K562 (cell line): ENCODE measurements at regions not wholly inside any gene's neighbourhood (a gene's known extent, or its start where the extent isn't known, plus 50 kb on each side); places are given as distances from the start of the nearest gene placed in this dataset.

ENCODE experiments used
- ATAC-seq: fragments of 200-7000 bp; cut with Tn5 transposase; 3 replicates; pipeline ENCODE4 v1.9.1; 2020; ENCODE audit warnings: moderate library complexity
- BruUV-seq: library from RNA; stranded (reverse); fragments of 400-500 nt; replicated peaks from 2 replicates; lab custom pipeline; 2021; lab: Mats Ljungman, UMichigan
- CTCF ChIA-PET: fragments of 300-600 bp; formaldehyde crosslinking; extraction: SDS; loops from one replicate; lab custom pipeline; 2021; ENCODE audit warnings: low intra/inter-chr PET ratio; lab: Yijun Ruan, JAX
- POLR2A ChIA-PET: fragments of 300-600, 350-650 bp; sonication (Branson Sonifier 250); formaldehyde crosslinking; extraction: SDS; loops from one replicate; lab custom pipeline; 2021; ENCODE audit warnings: antibody characterized with exemption, inconsistent platforms; lab: Yijun Ruan, JAX
- DNase-seq, 4 experiments: peaks; one replicate each; pipeline versions ENCODE4 v3.0.0 to v3.0.0-alpha.2; 2011 to 2018; ENCODE audit warnings: low spot score in 3 of 4, mixed read lengths in 3 of 4; ENCODE audit errors: extremely low read depth in 1 of 4
- FAIRE-seq: peaks from 2 replicates; lab custom pipeline; 2011; peaks lifted over from hg19 to GRCh38; lab: Jason Lieb, UNC
- H2AFZ ChIP-seq: 2 replicates; pipeline ENCODE4 v1.6.0; 2011; ENCODE audit warnings: low read depth, low read length, control low read depth, inconsistent platforms
- H3K27ac ChIP-seq: fragments of 200-600 bp; 3 replicates; pipeline ENCODE4 v1.8.0; 2011; ENCODE audit warnings: low read depth, mild to moderate bottlenecking, control low read depth, inconsistent platforms, low read length, moderate library complexity, mixed read lengths; ENCODE audit errors: extremely low read depth
- H3K27me3 ChIP-seq, 2 experiments: fragments of 300-600 bp in 1 of 2; 2 replicates in 1 of 2; 3 replicates in 1 of 2; pipeline versions ENCODE4 v1.6.0 to v1.8.0; 2011; ENCODE audit warnings: inconsistent platforms in 2 of 2, low read length in 2 of 2, mild to moderate bottlenecking in 1 of 2, mixed read lengths in 1 of 2, moderate library complexity in 1 of 2; ENCODE audit not compliant: control insufficient read depth in 2 of 2, insufficient read depth in 2 of 2
- H3K36me3 ChIP-seq: fragments of 300-600 bp; 3 replicates; pipeline ENCODE4 v1.8.0; 2011; ENCODE audit warnings: mild to moderate bottlenecking, low read length, inconsistent platforms; ENCODE audit not compliant: control insufficient read depth, insufficient read depth
- H3K4me1 ChIP-seq, 2 experiments: fragments of 200-600 bp in 1 of 2; replicated peaks in 1 of 2; 2 replicates in 1 of 2; 3 replicates in 1 of 2; pipeline versions ENCODE4 v1.5.1 to v1.8.0; 2011; ENCODE audit warnings: inconsistent platforms in 2 of 2, low read length in 2 of 2, mild to moderate bottlenecking in 1 of 2, mixed read lengths in 1 of 2, moderate library complexity in 1 of 2; ENCODE audit not compliant: control insufficient read depth in 2 of 2, insufficient read depth in 2 of 2
- H3K4me2 ChIP-seq: 2 replicates; pipeline ENCODE4 v1.6.1; 2011; ENCODE audit warnings: low read length, control low read depth, inconsistent platforms, mixed read lengths; ENCODE audit not compliant: insufficient read depth
- H3K4me3 ChIP-seq: fragments of 200-600 bp; sonication (generic), shearing (Covaris generic); 2 replicates; pipeline ENCODE4 v1.5.1; 2016; ENCODE audit warnings: control low read depth, inconsistent platforms
- H3K79me2 ChIP-seq: fragments of 200-600 bp; 3 replicates; pipeline ENCODE4 v1.8.0; 2011; ENCODE audit warnings: low read length, inconsistent platforms; ENCODE audit not compliant: control insufficient read depth, insufficient read depth
- H3K9ac ChIP-seq, 2 experiments: 2 replicates each; pipeline versions ENCODE4 v1.6.0 to v1.6.1; 2011; ENCODE audit warnings: low read depth in 2 of 2, low read length in 2 of 2, control low read depth in 1 of 2, inconsistent platforms in 1 of 2, mild to moderate bottlenecking in 1 of 2, mixed read lengths in 1 of 2; ENCODE audit not compliant: insufficient read depth in 1 of 2
- H3K9me1 ChIP-seq: one replicate; pipeline ENCODE4 v1.6.0; 2011; ENCODE audit warnings: inconsistent platforms, mild to moderate bottlenecking, low read length, moderate library complexity; ENCODE audit not compliant: control insufficient read depth, insufficient read depth
- H3K9me3 ChIP-seq: replicated peaks from 2 replicates; pipeline ENCODE4 v1.5.1; 2011; ENCODE audit warnings: low read depth, low read length, inconsistent platforms; ENCODE audit not compliant: control insufficient read depth, insufficient read depth
- H4K20me1 ChIP-seq: replicated peaks from 2 replicates; pipeline ENCODE4 v1.6.1; 2011; ENCODE audit warnings: low read length, inconsistent platforms, mixed read lengths; ENCODE audit not compliant: control insufficient read depth, insufficient read depth
- BDP1 ChIP-seq: IDR thresholded peaks from 3 replicates; pipeline ENCODE4 v1.6.1; 2011; ENCODE audit not compliant: insufficient read length, insufficient read depth
- CHD4 ChIP-seq: fragments of 200-600 bp; sonication (generic); IDR thresholded peaks from 3 replicates; pipeline ENCODE4 v1.6.1; 2012; ENCODE audit warnings: low read depth, mild to moderate bottlenecking, mixed read lengths, low read length, inconsistent platforms; ENCODE audit not compliant: insufficient read depth, insufficient replicate concordance, poor library complexity, severe bottlenecking
- HES1 ChIP-seq: fragments of 450-650 bp; IDR thresholded peaks from 2 replicates; pipeline ENCODE4 v1.6.1; 2016; ENCODE audit warnings: low read depth, mild to moderate bottlenecking, moderate library complexity
- ILF3 ChIP-seq: fragments of 450-650 bp; IDR thresholded peaks from 2 replicates; pipeline ENCODE4 v1.6.1; 2018; ENCODE audit warnings: antibody characterized with exemption, mild to moderate bottlenecking, moderate library complexity, borderline replicate concordance
- MAFG ChIP-seq: fragments of 450-650 bp; conservative IDR thresholded peaks from 2 replicates; pipeline ENCODE4 v1.6.1; 2016; ENCODE audit warnings: missing genetic modification characterization, missing compliant biosample characterization
- MEIS2 ChIP-seq: fragments of 450-650 bp; IDR thresholded peaks from 2 replicates; pipeline ENCODE4 v1.6.1; 2014; ENCODE audit warnings: mild to moderate bottlenecking; ENCODE audit not compliant: partially characterized antibody
- MXI1 ChIP-seq: IDR thresholded peaks from 2 replicates; pipeline ENCODE4 v1.6.1; 2011; ENCODE audit warnings: low read depth, mild to moderate bottlenecking, improper control_type of control experiment, low read length
- NCOA4 ChIP-seq: fragments of 450-650 bp; IDR thresholded peaks from 2 replicates; pipeline ENCODE4 v1.6.1; 2018; ENCODE audit warnings: mild to moderate bottlenecking; ENCODE audit not compliant: partially characterized antibody
- POLR2AphosphoS2 ChIP-seq: IDR thresholded peaks from 2 replicates; pipeline ENCODE4 v1.6.1; 2012; ENCODE audit warnings: low read length, improper control_type of control experiment
- RAD51 ChIP-seq: fragments of 450-650 bp; IDR thresholded peaks from 2 replicates; pipeline ENCODE4 v1.7.1; 2016; ENCODE audit warnings: low read depth, mild to moderate bottlenecking, borderline replicate concordance
- SIN3B ChIP-seq: fragments of 450-650 bp; IDR thresholded peaks from 2 replicates; pipeline ENCODE4 v1.6.1; 2017; ENCODE audit warnings: low read depth, mild to moderate bottlenecking, moderate library complexity
- SMARCC2 ChIP-seq: fragments of 450-650 bp; IDR thresholded peaks from 2 replicates; pipeline ENCODE4 v1.6.1; 2017; ENCODE audit warnings: antibody characterized with exemption, moderate library complexity, mild to moderate bottlenecking, low read depth
- TBL1XR1 ChIP-seq, 2 experiments: IDR thresholded peaks; 2 replicates each; pipeline ENCODE4 v1.6.1; 2012; ENCODE audit warnings: improper control_type of control experiment in 2 of 2, low read length in 2 of 2, mild to moderate bottlenecking in 1 of 2
- ZC3H11A ChIP-seq: IDR thresholded peaks from 2 replicates; pipeline ENCODE4 v1.6.1; 2012; ENCODE audit warnings: low read depth, low read length, improper control_type of control experiment
- ZFP30 ChIP-seq: fragments of 250-450 bp; sonication (Bioruptor Pico); IDR thresholded peaks from 2 replicates; pipeline ENCODE4 v1.8.0; 2022; ENCODE audit warnings: moderate library complexity, mild to moderate bottlenecking, inconsistent platforms, borderline replicate concordance
- ZMIZ1 ChIP-seq, 2 experiments: fragments of 150-350 bp in 1 of 2; IDR thresholded peaks; 2 replicates each; pipeline ENCODE4 v1.6.1; 2012 to 2016; ENCODE audit warnings: low read depth in 2 of 2, low read length in 2 of 2, mild to moderate bottlenecking in 1 of 2, moderate library complexity in 1 of 2
- WGBS: fragments of 100-300 bp; shearing (Covaris generic); methylation state at CpG from one replicate; pipeline ENCODE4 v1.1.6; 2016; ENCODE audit warnings: low coverage, mixed read lengths; ENCODE audit not compliant: insufficient coverage; ENCODE audit errors: missing lambda C conversion rate; 5-methylcytosine and 5-hydroxymethylcytosine counted together
- in situ Hi-C: fragments of 300-500 bp; cut with MboI; formaldehyde crosslinking; loops from 4 replicates; pipeline ENCODE4 v1.15.0; 2018; ENCODE audit warnings: inconsistent platforms, mixed read lengths
- intact Hi-C: fragments of 100-400 bp; cut with micrococcal nuclease; formaldehyde crosslinking; loops from 2 replicates; pipeline ENCODE4 v1.14.2; 2022

GRCh38 chr2:19532547-19533196, 174.2 kb upstream of the OSR1 start (continued):
- TF ChIP-seq ZMIZ1 (IDR thresholded peaks at IDR 0.05; ENCODE audit: low read depth in 2 of 2, low read length in 2 of 2) (no peak), NCOA4 (no peak), HES1 (no peak)

- in situ Hi-C loops (no loop called here), intact Hi-C loops (no loop called here)
- H3K9ac ChIP-seq = no peak overlapping the region
- H4K20me1 ChIP-seq = no peaks in the 10 kb centered on the region
- WGBS = 0% methylated on average over 3 of the region's 3 CpGs
- H3K79me2 ChIP-seq = no peaks in the 10 kb centered on the region
- no peak overlapping the region for H3K4me3 ChIP-seq
- no peak for FAIRE-seq
- H3K9me3 ChIP-seq = no peaks in the 10 kb centered on the region; the same call in 1 of the 2 replicates
- ATAC-seq = no peak
- H3K27ac ChIP-seq = no peak overlapping the region
- H3K4me2 ChIP-seq = no peak overlapping the region
- ChIA-PET CTCF (no interaction called here), POLR2A (no interaction called here)
- no peaks in the 10 kb centered on the region for H3K9me1 ChIP-seq
- DNase-seq = no peak
- H3K27me3 ChIP-seq = no peaks in the 10 kb centered on the region
- no peaks in the 10 kb centered on the region for H3K36me3 ChIP-seq
- BruUV-seq = no TSS peak
- no peaks in the 10 kb centered on the region for H3K4me1 ChIP-seq
- no peak overlapping the region for H2AFZ ChIP-seq
- TF ChIP-seq POLR2AphosphoS2 (no peak), ZFP30 (CRISPR knock-in tag) (no peak), MXI1 (no peak), RAD51 (no peak), ILF3 (no peak), CHD4 (no peak), TBL1XR1 (IDR thresholded peaks at IDR 0.05; ENCODE audit: low read length in 2 of 2) (no peak), SMARCC2 (no peak), MAFG (no peak), SIN3B (no peak), ZC3H11A (no peak), BDP1 (no peak), MEIS2 (no peak)
Observed at GRCh38 chr2:19529677-19530076, 171.3 kb upstream of the OSR1 start.
